H1 (cell line): ENCODE measurements at regions not wholly inside any gene's neighbourhood (a gene's known extent, or its start where the extent isn't known, plus 50 kb on each side); places are given as distances from the start of the nearest gene placed in this dataset.

Experiments used
- CTCF ChIA-PET: fragments of 300-600 bp; sonication (Branson Sonifier 250); formaldehyde crosslinking; loops from one replicate; lab custom pipeline; 2021; ENCODE audit not compliant: partially characterized antibody; lab: Charles Lee
- POLR2A ChIA-PET: fragments of 300-600 bp; sonication (Branson Sonifier 250); formaldehyde crosslinking; loops from one replicate; lab custom pipeline; 2021; ENCODE audit warnings: inconsistent platforms; ENCODE audit not compliant: partially characterized antibody; lab: Charles Lee
- DNase-seq, 2 experiments: peaks; one replicate each; pipeline versions ENCODE4 v3.0.0 to v3.0.0-alpha.2; 2010 to 2022; ENCODE audit warnings: low spot score in 2 of 2, low read depth in 1 of 2, mixed read lengths in 1 of 2
- FAIRE-seq: peaks from 2 replicates; lab custom pipeline; 2011; peaks lifted over from hg19 to GRCh38; lab: Jason Lieb, UNC
- H2AFZ ChIP-seq: 2 replicates; pipeline ENCODE4 v1.8.1; 2012; ENCODE audit warnings: low read length, inconsistent platforms
- H2AK5ac ChIP-seq: 2 replicates; pipeline ENCODE4 v1.6.1; 2013; ENCODE audit warnings: low read depth, low read length
- H2BK120ac ChIP-seq: replicated peaks from 2 replicates; pipeline ENCODE3; 2013; ENCODE audit warnings: low read depth, low read length, inconsistent platforms
- H2BK12ac ChIP-seq: 2 replicates; pipeline ENCODE4 v1.6.1; 2013; ENCODE audit warnings: low read depth, low read length
- H2BK15ac ChIP-seq: 2 replicates; pipeline ENCODE4 v1.6.1; 2013; ENCODE audit warnings: low read length
- H2BK20ac ChIP-seq: 2 replicates; pipeline ENCODE4 v1.6.1; 2013; ENCODE audit warnings: low read length
- H2BK5ac ChIP-seq: 2 replicates; pipeline ENCODE4 v1.6.1; 2013; ENCODE audit warnings: low read depth, low read length
- H3K14ac ChIP-seq: 2 replicates; pipeline ENCODE4 v1.6.1; 2013; ENCODE audit warnings: inconsistent platforms; ENCODE audit not compliant: insufficient read length
- H3K18ac ChIP-seq: 2 replicates; pipeline ENCODE4 v1.6.1; 2013; ENCODE audit warnings: low read length; ENCODE audit errors: extremely low read depth
- H3K23ac ChIP-seq: 2 replicates; pipeline ENCODE4 v1.6.1; 2013; ENCODE audit warnings: inconsistent platforms; ENCODE audit not compliant: insufficient read length
- H3K23me2 ChIP-seq: 2 replicates; pipeline ENCODE4 v1.6.1; 2013; ENCODE audit warnings: low read depth, low read length
- H3K27ac ChIP-seq: 2 replicates; pipeline ENCODE4 v1.6.1; 2011; ENCODE audit warnings: low read depth, low read length, inconsistent platforms
- H3K27me3 ChIP-seq, 4 experiments: replicated peaks in 1 of 4; 1 replicate in 1 of 4; 2 replicates in 3 of 4; pipeline versions ENCODE4 v1.6.1 to v1.8.1; 2011 to 2013; ENCODE audit warnings: low read length in 3 of 4, mild to moderate bottlenecking in 3 of 4, inconsistent platforms in 2 of 4, mixed read lengths in 2 of 4, moderate library complexity in 1 of 4; ENCODE audit not compliant: control insufficient read depth in 3 of 4, insufficient read depth in 3 of 4; ENCODE audit errors: extremely low read depth in 1 of 4
- H3K36me3 ChIP-seq, 4 experiments: 2 replicates each; pipeline versions ENCODE4 v1.6.1 to v1.8.1; 2011 to 2013; ENCODE audit warnings: mild to moderate bottlenecking in 4 of 4, low read length in 3 of 4, moderate library complexity in 2 of 4, control low read depth in 1 of 4, inconsistent platforms in 1 of 4; ENCODE audit not compliant: insufficient read depth in 4 of 4, control insufficient read depth in 2 of 4
- H3K4ac ChIP-seq: replicated peaks from 2 replicates; pipeline ENCODE3; 2013; ENCODE audit warnings: low read length, low read depth, mixed read lengths, inconsistent platforms; ENCODE audit not compliant: insufficient read length
- H3K4me1 ChIP-seq, 4 experiments: replicated peaks in 1 of 4; 1 replicate in 1 of 4; 2 replicates in 3 of 4; pipeline versions ENCODE4 v1.6.1 to v1.8.1; 2011 to 2013; ENCODE audit warnings: low read length in 3 of 4, inconsistent platforms in 2 of 4, mixed read lengths in 1 of 4; ENCODE audit not compliant: insufficient read depth in 4 of 4, control insufficient read depth in 3 of 4
- H3K4me2 ChIP-seq, 2 experiments: 2 replicates each; pipeline versions ENCODE4 v1.6.1 to v1.8.1; 2011 to 2013; ENCODE audit warnings: low read depth in 2 of 2, low read length in 2 of 2, control low read depth in 1 of 2, inconsistent platforms in 1 of 2, mild to moderate bottlenecking in 1 of 2; ENCODE audit not compliant: insufficient read depth in 1 of 2
- H3K4me3 ChIP-seq, 4 experiments: fragments of 200-600, 300-600 bp in 1 of 4; sonication (generic), shearing (Covaris generic), sonication (Bioruptor Twin) in 1 of 4; 2 replicates each; pipeline versions ENCODE4 v1.5.1 to v1.8.1; 2011 to 2016; ENCODE audit warnings: low read length in 4 of 4, low read depth in 3 of 4, control low read depth in 2 of 4, inconsistent platforms in 2 of 4, mild to moderate bottlenecking in 2 of 4, mixed read lengths in 1 of 4, moderate library complexity in 1 of 4; ENCODE audit not compliant: insufficient read depth in 2 of 4; ENCODE audit errors: extremely low read depth in 1 of 4
- H3K56ac ChIP-seq: replicated peaks from 2 replicates; pipeline ENCODE3; 2013; ENCODE audit warnings: low read depth, mild to moderate bottlenecking, mixed read lengths, low read length, inconsistent platforms; ENCODE audit not compliant: insufficient read length
- H3K79me1 ChIP-seq: 2 replicates; pipeline ENCODE4 v1.6.1; 2013; ENCODE audit warnings: low read depth, low read length, control low read depth
- H3K79me2 ChIP-seq, 2 experiments: 2 replicates each; pipeline versions ENCODE4 v1.6.1 to v1.8.1; 2012 to 2013; ENCODE audit warnings: low read length in 2 of 2, mild to moderate bottlenecking in 2 of 2, inconsistent platforms in 1 of 2; ENCODE audit not compliant: insufficient read depth in 2 of 2, control insufficient read depth in 1 of 2
- H3K9ac ChIP-seq, 4 experiments: replicated peaks in 1 of 4; 1 replicate in 1 of 4; 2 replicates in 3 of 4; pipeline versions ENCODE4 v1.6.1 to v1.8.1; 2011 to 2013; ENCODE audit warnings: low read depth in 3 of 4, low read length in 3 of 4, control low read depth in 2 of 4, mild to moderate bottlenecking in 2 of 4, moderate library complexity in 2 of 4, inconsistent platforms in 1 of 4; ENCODE audit errors: extremely low read depth in 1 of 4
- H3K9me3 ChIP-seq, 2 experiments: 2 replicates each; pipeline versions ENCODE4 v1.6.1 to v1.8.1; 2012 to 2013; ENCODE audit warnings: mild to moderate bottlenecking in 2 of 2, moderate library complexity in 2 of 2, control low read depth in 1 of 2, inconsistent platforms in 1 of 2, low read depth in 1 of 2, low read length in 1 of 2, mixed read lengths in 1 of 2; ENCODE audit not compliant: insufficient read depth in 2 of 2
- H4K20me1 ChIP-seq, 2 experiments: replicated peaks in 1 of 2; 2 replicates each; pipeline versions ENCODE3 to v1.8.1; 2011 to 2013; ENCODE audit warnings: inconsistent platforms in 2 of 2, low read length in 2 of 2, mild to moderate bottlenecking in 1 of 2; ENCODE audit not compliant: insufficient read depth in 2 of 2, control insufficient read depth in 1 of 2
- H4K5ac ChIP-seq: 2 replicates; pipeline ENCODE4 v1.6.1; 2013; ENCODE audit warnings: low read length, low read depth, mixed read lengths, inconsistent platforms; ENCODE audit not compliant: insufficient read length
- H4K8ac ChIP-seq: 2 replicates; pipeline ENCODE4 v1.8.0; 2013; ENCODE audit warnings: mild to moderate bottlenecking, moderate library complexity, low read length, inconsistent platforms; ENCODE audit not compliant: insufficient read depth; ENCODE audit errors: extremely low read depth
- H4K91ac ChIP-seq: replicated peaks from 2 replicates; pipeline ENCODE3; 2013; ENCODE audit warnings: low read length, mixed read lengths, inconsistent platforms; ENCODE audit not compliant: insufficient read length
- GABPA ChIP-seq: IDR thresholded peaks from 2 replicates; pipeline ENCODE4 v1.6.1; 2011; ENCODE audit warnings: mild to moderate bottlenecking, low read length, moderate library complexity, borderline replicate concordance; ENCODE audit not compliant: insufficient read depth
- MAX ChIP-seq: IDR thresholded peaks from 2 replicates; pipeline ENCODE4 v1.6.1; 2012; ENCODE audit warnings: inconsistent platforms
- WGBS, 2 experiments: shearing (Covaris generic) in 1 of 2; methylation state at CpG; one replicate each; pipeline versions ENCODE4 v1.1.6 to v1.1.7; 2013 to 2015; ENCODE audit warnings: low lambda C conversion rate in 2 of 2, mixed read lengths in 2 of 2, inconsistent platforms in 1 of 2, low coverage in 1 of 2, missing lambda C conversion rate in 1 of 2; ENCODE audit not compliant: insufficient replicate concordance in 2 of 2, insufficient coverage in 1 of 2, insufficient read length in 1 of 2; ENCODE audit errors: extremely low coverage in 1 of 2, missing lambda C conversion rate in 1 of 2; 5-methylcytosine and 5-hydroxymethylcytosine counted together

- H2BK20ac ChIP-seq, result no peak overlapping the region
- H3K56ac ChIP-seq, result no peak overlapping the region
- no peak overlapping the region for H3K14ac ChIP-seq
- H2AFZ ChIP-seq, result no peak overlapping the region
- ChIA-PET CTCF (interaction anchor here (0.6 to 1.5 kb wide), 5 partner anchors 9 to 164 kb away, joined by 3 to 5 read pairs (median 3); no protein-coding TSS in a partner anchor), POLR2A (no interaction called here)
- H3K79me1 ChIP-seq, result no peaks in the 10 kb centered on the region
- WGBS, 2 experiments, result 82% methylated on average over 6 of the region's 6 CpGs; no CpG with 5 or more reads in 1 of the 2 experiments
- FAIRE-seq, result no peak
- H3K27ac ChIP-seq, result no peak overlapping the region
- no peak overlapping the region for H2BK5ac ChIP-seq
- no peak overlapping the region for H2BK12ac ChIP-seq
- no peaks in the 10 kb centered on the region for H3K23me2 ChIP-seq
- H4K91ac ChIP-seq, result no peak overlapping the region
- no peak overlapping the region for H3K23ac ChIP-seq
- no peaks in the 10 kb centered on the region for H3K9me3 ChIP-seq
- no peak overlapping the region for H3K4me2 ChIP-seq
- H3K9ac ChIP-seq, result no peak overlapping the region
- no peak for DNase-seq
- H3K36me3 ChIP-seq, result no peaks in the 10 kb centered on the region
- no peak overlapping the region for H2BK120ac ChIP-seq
- H3K79me2 ChIP-seq, result no peaks in the 10 kb centered on the region
- no peak overlapping the region for H2AK5ac ChIP-seq
- no peak overlapping the region for H2BK15ac ChIP-seq
- H3K4me1 ChIP-seq, result no peaks in the 10 kb centered on the region
- H3K4ac ChIP-seq, result no peak overlapping the region
- H3K18ac ChIP-seq, result no peak overlapping the region
- H4K8ac ChIP-seq, result no peak overlapping the region
- no peak for TF ChIP-seq MAX
- TF ChIP-seq GABPA, result no peak
- H3K27me3 ChIP-seq, result no peaks in the 10 kb centered on the region
- H3K4me3 ChIP-seq, result no peak overlapping the region
- H4K5ac ChIP-seq, result no peak overlapping the region
- H4K20me1 ChIP-seq, result no peaks in the 10 kb centered on the region
These were observed 131.2 kb upstream of the KCNG1 start for GRCh38 chr20:51153867-51154707.
